Left lung (tissue), 4 donors: ENCODE measurements at regions not wholly inside any gene's neighbourhood (a gene's known extent, or its start where the extent isn't known, plus 50 kb on each side); places are given as distances from the start of the nearest gene placed in this dataset.

ENCODE experiments used
- ATAC-seq: fragments of 200-7000 bp; cut with Tn5 transposase; one replicate; pipeline ENCODE4 v1.9.1; 2020; ENCODE audit warnings: moderate library complexity
- DNase-seq, 4 donors: peaks; one replicate each; pipeline ENCODE4 v3.0.0-alpha.2; 2013 to 2020
- H3K27ac ChIP-seq, 2 donors: fragments of 200-600 bp; sonication (generic) in 1 of 2; one replicate each; pipeline versions ENCODE4 v1.5.0 to v1.8.0; 2020 to 2021
- H3K27me3 ChIP-seq, 2 donors: fragments of 200-600 bp; sonication (generic) in 1 of 2; one replicate each; pipeline versions ENCODE4 v1.5.0 to v1.8.0; 2020 to 2021
- H3K36me3 ChIP-seq, 2 donors: fragments of 200-600 bp; sonication (generic) in 1 of 2; one replicate each; pipeline versions ENCODE4 v1.5.0 to v1.8.0; 2020 to 2021
- H3K4me1 ChIP-seq, 2 donors: fragments of 200-600 bp; one replicate each; pipeline ENCODE4 v1.8.0; 2021
- H3K4me3 ChIP-seq, 2 donors: fragments of 200-600 bp; sonication (generic) in 1 of 2; one replicate each; pipeline versions ENCODE4 v1.5.0 to v1.8.0; 2020 to 2021; ENCODE audit warnings: mild to moderate bottlenecking in 1 of 2
- H3K9me3 ChIP-seq, 2 donors: fragments of 200-600 bp; sonication (generic) in 1 of 2; one replicate each; pipeline versions ENCODE4 v1.5.0 to v1.8.0; 2020 to 2021
- intact Hi-C, 2 donors: fragments of 100-400 bp; cut with DNase I; formaldehyde crosslinking; loops; one replicate each; pipeline versions ENCODE4 v1.11.2 to v1.14.2; 2022
- TF ChIP-seq, protein P1 (sequence below), 2 donors: fragments of 200-600 bp; sonication (generic) in 1 of 2; IDR thresholded peaks; one replicate each; pipeline versions ENCODE4 v1.5.0 to v1.8.0; 2021; ENCODE audit warnings: antibody characterized with exemption in 2 of 2
- donor health status: DM: no; HTN: yes; CAD: no.
- donor health status: DM: no; HTN: no; CAD: no.

- TF ChIP-seq, protein P1, sequence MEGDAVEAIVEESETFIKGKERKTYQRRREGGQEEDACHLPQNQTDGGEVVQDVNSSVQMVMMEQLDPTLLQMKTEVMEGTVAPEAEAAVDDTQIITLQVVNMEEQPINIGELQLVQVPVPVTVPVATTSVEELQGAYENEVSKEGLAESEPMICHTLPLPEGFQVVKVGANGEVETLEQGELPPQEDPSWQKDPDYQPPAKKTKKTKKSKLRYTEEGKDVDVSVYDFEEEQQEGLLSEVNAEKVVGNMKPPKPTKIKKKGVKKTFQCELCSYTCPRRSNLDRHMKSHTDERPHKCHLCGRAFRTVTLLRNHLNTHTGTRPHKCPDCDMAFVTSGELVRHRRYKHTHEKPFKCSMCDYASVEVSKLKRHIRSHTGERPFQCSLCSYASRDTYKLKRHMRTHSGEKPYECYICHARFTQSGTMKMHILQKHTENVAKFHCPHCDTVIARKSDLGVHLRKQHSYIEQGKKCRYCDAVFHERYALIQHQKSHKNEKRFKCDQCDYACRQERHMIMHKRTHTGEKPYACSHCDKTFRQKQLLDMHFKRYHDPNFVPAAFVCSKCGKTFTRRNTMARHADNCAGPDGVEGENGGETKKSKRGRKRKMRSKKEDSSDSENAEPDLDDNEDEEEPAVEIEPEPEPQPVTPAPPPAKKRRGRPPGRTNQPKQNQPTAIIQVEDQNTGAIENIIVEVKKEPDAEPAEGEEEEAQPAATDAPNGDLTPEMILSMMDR (IDR thresholded peaks at IDR 0.05) = no peak
- H3K4me1 ChIP-seq = no peaks in the 10 kb centered on the region
- H3K9me3 ChIP-seq = no peaks in the 10 kb centered on the region
- no peak for ATAC-seq
- no peak overlapping the region for H3K4me3 ChIP-seq
- H3K36me3 ChIP-seq = no peaks in the 10 kb centered on the region
- no peak overlapping the region for H3K27ac ChIP-seq
- H3K27me3 ChIP-seq = no peaks in the 10 kb centered on the region
- intact Hi-C loops = no loop called here
- no peak for DNase-seq
Measured at GRCh38 chr9:71308454-71308853, 187.0 kb upstream of the TRPM3 start.

GRCh38 chr9:71306134-71306533, 184.7 kb upstream of the TRPM3 start:
- Histone ChIP-seq H3K4me1 (no peaks in the 10 kb centered on the region), H3K9me3 (no peaks in the 10 kb centered on the region), H3K36me3 (no peaks in the 10 kb centered on the region), H3K4me3 (no peak overlapping the region), H3K27ac (no peak overlapping the region), H3K27me3 (no peaks in the 10 kb centered on the region)
- intact Hi-C loops = no loop called here
- no peak for DNase-seq
- TF ChIP-seq, protein P1 (IDR thresholded peaks at IDR 0.05) = no peak
- ATAC-seq = no peak

GRCh38 chr9:71303351-71303750, 181.9 kb upstream of the TRPM3 start:
- H3K36me3 ChIP-seq = no peaks in the 10 kb centered on the region
- DNase-seq = no peak
- TF ChIP-seq, protein P1 (IDR thresholded peaks at IDR 0.05) = no peak
- H3K27ac ChIP-seq = no peak overlapping the region
- no peaks in the 10 kb centered on the region for H3K4me1 ChIP-seq
- H3K4me3 ChIP-seq = no peak overlapping the region
- intact Hi-C loops = no loop called here
- no peaks in the 10 kb centered on the region for H3K27me3 ChIP-seq
- H3K9me3 ChIP-seq = no peaks in the 10 kb centered on the region
- ATAC-seq = no peak

- Histone ChIP-seq H3K27ac (no peak overlapping the region), H3K36me3 (no peaks in the 10 kb centered on the region), H3K4me3 (no peak overlapping the region), H3K27me3 (no peaks in the 10 kb centered on the region), H3K4me1 (no peaks in the 10 kb centered on the region), H3K9me3 (no peaks in the 10 kb centered on the region)
- TF ChIP-seq, protein P1 (IDR thresholded peaks at IDR 0.05) = no peak
- DNase-seq (no peak), ATAC-seq (no peak)
- intact Hi-C loops = no loop called here
Measured at GRCh38 chr9:71302776-71303175, 181.4 kb upstream of the TRPM3 start.

DNA sequence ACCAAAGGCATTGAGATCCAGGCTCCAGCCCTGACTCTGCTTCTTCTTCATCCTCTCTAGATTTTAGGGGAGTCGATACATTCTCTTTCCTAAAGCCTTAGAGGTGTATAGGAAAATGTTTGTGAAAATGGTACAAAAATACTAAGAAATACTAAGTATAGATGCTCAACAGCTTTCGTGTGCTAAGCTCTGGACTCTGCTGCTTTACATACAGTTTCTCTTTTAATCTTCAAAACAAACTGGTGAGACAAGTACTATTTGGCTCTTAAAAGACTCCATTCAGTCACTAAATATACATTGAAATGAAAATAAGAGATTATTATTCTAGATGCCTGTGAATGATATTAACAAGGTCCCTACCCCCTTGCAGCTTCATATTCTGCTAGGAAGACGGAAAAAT, 174.5 kb upstream of the TRPM3 start:
- Histone ChIP-seq H3K27me3 (no peaks in the 10 kb centered on the region), H3K27ac (no peak overlapping the region), H3K4me1 (no peaks in the 10 kb centered on the region), H3K36me3 (no peaks in the 10 kb centered on the region), H3K4me3 (no peak overlapping the region), H3K9me3 (no peaks in the 10 kb centered on the region)
- TF ChIP-seq, protein P1 (IDR thresholded peaks at IDR 0.05) = no peak
- ATAC-seq = no peak
- intact Hi-C loops = no loop called here
- DNase-seq = no peak
